Uterus (tissue), 2 donors: ENCODE measurements at regions not wholly inside any gene's neighbourhood (a gene's known extent, or its start where the extent isn't known, plus 50 kb on each side); places are given as distances from the start of the nearest gene placed in this dataset.

Experiments
- CTCF ChIP-seq, 4 experiments: fragments of 200-600 bp in 2 of 4; fragments of 450-650 bp in 2 of 4; sonication (generic) in 2 of 4; IDR thresholded peaks; one replicate each; pipeline ENCODE4 v1.5.1; 2016 to 2019; ENCODE audit warnings: antibody characterized with exemption in 4 of 4, mild to moderate bottlenecking in 2 of 4, moderate library complexity in 1 of 4
- POLR2A ChIP-seq, 2 donors: fragments of 450-650 bp; IDR thresholded peaks; one replicate each; pipeline ENCODE4 v1.6.1; 2016; ENCODE audit warnings: antibody characterized with exemption in 2 of 2, mild to moderate bottlenecking in 1 of 2, moderate library complexity in 1 of 2

GRCh38 chr12:34335819-34336262 lies 313.5 kb downstream of the ALG10 start:
- no peak for TF ChIP-seq CTCF (IDR thresholded peaks at IDR 0.05)
- TF ChIP-seq POLR2A (IDR thresholded peaks at IDR 0.05) = no peak
